HG03442 (cell line): ENCODE measurements at regions not wholly inside any gene's neighbourhood (a gene's known extent, or its start where the extent isn't known, plus 50 kb on each side); places are given as distances from the start of the nearest gene placed in this dataset.
A peak's percentile ranks its signal among the peaks of the same experiment; 100 is the strongest.

Source experiments
- ATAC-seq: cut with Tn5 transposase; IDR thresholded peaks from one replicate; pipeline ENCODE4 v1.9.1; 2021; ENCODE audit warnings: mild to moderate bottlenecking, moderate library complexity; ENCODE audit not compliant: unreplicated experiment

DNA sequence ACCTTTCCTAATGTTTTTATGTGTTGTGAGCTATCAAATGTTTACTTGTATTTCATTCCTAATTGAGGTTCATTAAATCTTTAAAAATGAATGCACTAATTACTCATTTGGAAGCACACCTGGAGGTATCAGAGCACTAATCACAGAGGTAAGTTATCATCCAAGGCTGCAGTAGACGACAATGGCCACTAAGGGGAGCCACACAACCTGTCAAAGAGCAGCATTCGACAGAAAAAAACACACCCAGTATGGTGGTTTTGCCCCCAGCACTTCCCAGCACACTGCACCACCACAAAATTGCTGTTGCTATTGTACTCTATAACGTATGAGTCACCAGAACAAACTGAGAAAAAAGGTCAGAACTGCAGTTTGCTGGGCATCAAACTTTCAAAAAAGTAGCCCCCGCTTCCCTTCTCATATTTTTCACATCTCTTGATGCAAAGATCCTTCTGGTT, 205.9 kb upstream of the IGF1R start:
- peak; percentile 71 for ATAC-seq

GRCh38 chr15:98442901-98443300, 205.4 kb upstream of the IGF1R start:
- ATAC-seq = no peak

GRCh38 chr15:98443526-98443925, 204.8 kb upstream of the IGF1R start:
- ATAC-seq = no peak

GRCh38 chr15:98444138-98444537, 204.2 kb upstream of the IGF1R start:
- ATAC-seq = no peak

DNA sequence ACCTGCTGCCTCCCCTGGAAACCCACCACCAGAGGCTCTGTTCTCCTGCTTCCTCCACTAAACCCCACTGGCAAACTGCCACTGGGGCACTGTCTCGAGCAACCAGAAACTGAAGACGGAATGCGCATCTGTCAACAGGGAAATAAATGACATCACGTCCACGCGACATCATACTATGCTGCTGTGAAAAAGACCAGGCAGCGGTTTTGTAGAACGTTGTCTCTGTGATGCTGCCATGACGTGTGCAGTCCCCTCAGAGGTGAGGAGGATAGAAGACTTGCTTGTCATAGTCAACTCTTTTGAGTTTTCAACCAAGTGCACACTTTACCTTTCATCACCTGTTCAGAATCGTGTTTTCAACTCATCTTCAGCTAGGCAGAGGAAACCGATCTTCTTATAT, 203.0 kb upstream of the IGF1R start:
- no peak for ATAC-seq

DNA sequence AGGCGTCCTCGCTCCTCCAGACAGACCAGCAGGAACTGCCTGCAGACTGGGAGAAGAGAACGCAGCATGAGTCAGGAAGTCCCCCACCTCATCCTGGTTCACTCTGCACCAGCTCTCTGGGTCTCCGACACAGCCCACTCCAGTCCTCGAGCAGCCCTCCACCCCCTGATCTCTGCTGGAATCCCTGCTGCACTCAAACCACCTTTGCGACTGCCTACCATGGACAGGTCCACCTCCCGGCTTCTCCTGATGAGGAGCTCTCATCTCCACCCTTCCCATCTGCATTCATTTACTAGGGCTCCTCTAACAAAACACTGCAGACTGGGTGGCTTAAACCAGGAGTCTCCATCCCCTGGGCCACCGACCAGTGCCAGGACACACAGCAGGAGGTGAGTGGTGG, 202.3 kb upstream of the IGF1R start:
- no peak for ATAC-seq

DNA sequence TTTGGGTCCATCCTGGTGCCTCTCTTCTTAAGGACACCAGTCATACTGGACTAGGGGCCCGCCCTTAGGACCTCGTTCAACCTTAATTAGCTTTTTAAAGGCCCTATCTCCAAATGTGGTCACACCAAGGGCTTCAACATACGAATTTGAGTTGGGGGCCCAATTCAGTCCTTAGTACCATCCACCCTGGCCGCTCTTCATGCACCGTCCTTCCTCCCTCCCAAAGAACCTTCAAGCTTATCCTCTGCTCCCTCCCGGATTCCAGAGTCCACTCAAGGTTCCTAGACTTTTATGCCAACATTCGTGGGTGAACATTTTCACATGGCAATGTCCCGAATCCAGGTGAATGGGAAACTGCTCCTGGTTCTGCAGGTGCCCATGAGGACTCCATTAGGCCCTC, 201.3 kb upstream of the IGF1R start:
- no peak for ATAC-seq

GRCh38 chr15:98451236-98451635, 197.1 kb upstream of the IGF1R start:
- no peak for ATAC-seq

DNA sequence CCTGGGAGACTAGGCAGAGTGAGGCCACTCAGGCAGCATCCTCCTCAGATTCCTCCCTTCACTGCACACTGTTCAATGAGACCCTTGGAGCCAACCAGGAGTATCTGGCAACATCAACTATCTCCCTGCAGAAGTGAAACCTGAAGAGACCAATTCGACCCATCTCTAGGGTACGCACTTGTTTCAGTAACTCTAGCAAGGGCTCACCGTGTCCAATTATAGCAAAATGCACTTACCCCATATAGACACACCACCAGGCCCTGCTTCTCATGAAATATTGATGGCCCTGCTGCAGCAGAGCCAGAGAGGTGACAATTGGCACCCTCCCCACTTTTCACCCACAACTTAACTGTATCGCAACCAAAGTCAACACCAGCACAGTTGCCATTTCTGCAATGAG, 196.1 kb upstream of the IGF1R start:
- no peak for ATAC-seq

DNA sequence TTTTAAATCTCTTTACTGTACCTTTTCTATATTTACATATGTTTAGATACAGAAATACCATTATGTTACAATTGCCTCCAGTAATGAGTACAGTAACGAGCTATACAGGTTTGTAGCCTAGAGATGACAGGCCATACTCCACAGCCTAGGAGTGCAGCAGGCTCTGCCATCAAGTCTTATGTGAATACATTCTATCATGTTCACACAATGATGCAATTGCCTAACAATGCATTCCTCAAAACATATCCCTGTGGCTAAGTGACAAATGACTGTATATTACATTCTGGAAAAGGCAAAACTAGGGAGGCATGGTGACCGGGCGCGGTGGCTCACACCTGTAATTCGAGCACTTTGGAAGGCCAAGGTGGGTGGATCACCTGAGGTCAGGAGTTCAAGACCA, 192.4 kb upstream of the IGF1R start:
- ATAC-seq = no peak

DNA sequence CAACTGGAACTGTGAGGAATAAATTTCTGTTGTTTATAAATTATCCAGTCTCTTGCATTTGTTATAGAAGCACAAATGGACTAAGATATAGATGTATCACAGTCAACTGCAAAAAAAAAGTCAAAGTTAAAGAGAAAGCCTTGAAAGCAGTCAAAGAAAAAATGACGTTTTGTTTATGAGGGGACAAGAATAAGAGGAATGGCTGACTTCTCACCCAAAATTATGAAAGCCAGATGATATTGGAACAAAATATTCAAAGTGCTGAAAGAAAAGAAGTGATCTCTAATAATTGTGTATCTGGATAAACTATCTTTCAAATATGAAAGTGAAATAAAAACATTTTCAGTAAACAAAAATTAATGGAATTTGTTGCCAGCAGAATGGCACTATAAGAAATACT, 171.8 kb upstream of the IGF1R start:
- no peak for ATAC-seq

DNA sequence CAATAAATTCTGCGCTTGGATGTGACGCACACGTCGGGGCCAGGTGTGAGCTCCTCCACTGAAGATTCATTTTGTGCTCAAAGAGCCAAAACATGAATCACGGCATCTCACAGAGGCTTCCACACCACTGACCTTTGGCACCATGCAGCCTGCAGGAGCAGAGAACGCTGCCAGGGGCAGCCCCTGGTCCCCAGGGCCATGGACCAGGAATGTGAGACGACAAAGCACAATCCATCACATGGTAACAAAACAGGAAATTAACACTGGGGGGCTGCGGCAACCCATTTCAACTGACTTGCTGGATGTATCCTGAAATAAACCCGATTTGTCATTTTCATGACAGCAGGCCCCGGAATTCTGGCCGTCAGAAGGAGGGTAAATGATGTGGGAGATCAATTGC, 167.5 kb upstream of the IGF1R start:
- ATAC-seq = no peak

DNA sequence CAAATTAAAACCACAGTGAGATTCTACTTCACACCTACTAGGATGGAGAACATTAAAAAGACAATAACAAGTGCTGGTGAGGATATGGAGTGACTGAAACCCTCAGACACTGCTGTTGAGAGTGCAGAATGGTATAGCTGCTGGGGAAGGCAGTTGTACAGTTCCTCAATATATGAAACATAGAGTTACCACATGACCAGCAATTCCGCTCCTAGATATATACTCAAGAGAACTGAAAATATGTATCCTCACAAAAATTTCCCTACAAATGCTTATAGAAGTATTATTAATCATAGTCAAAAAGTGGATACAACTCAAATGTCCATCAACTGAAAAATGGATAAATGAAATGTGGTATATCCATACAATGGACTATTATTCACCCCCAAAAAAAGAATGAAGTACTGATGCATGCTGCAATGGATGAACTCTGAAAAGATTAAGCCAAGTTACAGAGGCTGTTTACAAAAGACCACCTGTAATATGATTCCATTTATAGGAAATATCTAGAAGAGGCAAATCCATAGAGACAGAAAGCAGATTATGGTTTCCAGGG, 164.7 kb upstream of the IGF1R start:
- no peak for ATAC-seq

- no peak for ATAC-seq
Observed at GRCh38 chr15:98484914-98485313, 163.4 kb upstream of the IGF1R start.

DNA sequence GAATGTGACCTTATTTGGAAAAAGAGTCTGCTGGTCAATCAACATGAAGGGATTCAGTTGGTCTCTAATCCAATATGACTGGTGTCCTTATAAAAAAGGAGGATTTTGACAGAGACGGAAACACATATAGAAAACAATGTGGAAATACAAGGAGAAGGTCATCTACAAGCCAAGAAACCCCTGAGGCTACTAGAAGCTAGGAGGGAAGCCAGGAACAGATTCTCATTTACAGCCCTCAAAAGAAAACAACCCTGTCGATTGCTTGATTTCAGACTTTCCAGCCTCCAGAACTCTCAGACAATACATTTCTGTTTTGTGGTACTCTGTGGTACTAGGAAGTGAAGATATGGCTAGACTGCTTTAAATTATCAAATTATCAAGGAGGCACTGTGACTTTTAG, 162.9 kb upstream of the IGF1R start:
- ATAC-seq = no peak

GRCh38 chr15:98493966-98494511, 154.3 kb upstream of the IGF1R start:
- ATAC-seq = no peak

GRCh38 chr15:98501192-98501591, 147.1 kb upstream of the IGF1R start:
- no peak for ATAC-seq

DNA sequence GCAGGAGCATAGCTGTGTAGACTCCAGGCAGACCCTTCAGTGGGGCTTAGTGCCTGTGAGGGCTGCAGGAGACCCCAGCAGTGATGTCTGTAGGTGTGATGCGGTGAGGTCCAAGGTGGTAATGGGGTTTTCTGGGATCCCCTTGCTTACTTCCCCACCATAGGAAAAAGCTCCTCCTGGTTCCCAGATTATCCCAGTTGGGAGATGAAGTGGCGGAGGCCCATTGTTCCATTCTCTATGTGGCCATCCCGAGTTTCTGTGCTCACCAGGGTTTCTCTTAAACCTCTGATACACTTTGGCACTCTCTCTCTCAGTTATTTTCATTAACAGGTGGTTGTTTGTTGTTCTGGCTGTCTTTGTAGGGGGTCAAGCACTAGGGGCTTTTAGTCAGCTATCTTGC, 146.7 kb upstream of the IGF1R start:
- ATAC-seq = no peak

- ATAC-seq = no peak
Observed at GRCh38 chr15:98503970-98504369, 144.4 kb upstream of the IGF1R start.

- ATAC-seq = no peak
Observed at GRCh38 chr15:98504998-98505397, 143.3 kb upstream of the IGF1R start.

- ATAC-seq = no peak
Observed at GRCh38 chr15:98505611-98506031, 142.7 kb upstream of the IGF1R start.

GRCh38 chr15:98506172-98506571, 142.2 kb upstream of the IGF1R start:
- ATAC-seq = no peak

DNA sequence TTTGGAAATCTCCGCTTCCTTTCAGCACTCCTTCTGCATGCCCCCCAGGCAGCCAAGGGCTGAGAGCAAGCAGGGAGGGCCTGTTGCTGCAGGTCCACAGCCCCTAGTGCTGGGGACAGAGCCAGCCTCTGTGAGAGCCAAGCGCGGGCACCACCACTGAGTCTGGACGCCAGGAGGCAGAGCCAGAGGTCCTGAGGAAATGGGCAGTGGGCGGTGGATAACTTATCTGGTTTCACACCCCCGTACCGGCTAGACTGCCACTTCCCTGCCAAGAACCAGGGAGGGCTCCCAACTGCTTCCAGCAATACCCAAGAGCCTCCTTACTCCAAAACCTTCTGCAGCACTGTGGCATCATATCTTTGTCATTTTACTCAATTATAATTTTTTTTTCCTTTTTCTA, 141.6 kb upstream of the IGF1R start:
- no peak for ATAC-seq
